ENCODE measurements at regions not wholly inside any gene's neighbourhood (a gene's known extent, or its start where the extent isn't known, plus 50 kb on each side); places are given as distances from the start of the nearest gene placed in this dataset.
"Not testable (repeated sequence)": the region's sequence is repeated elsewhere in the genome, so short reads cannot be mapped to it uniquely, and the experiment has no call there.

DNA sequence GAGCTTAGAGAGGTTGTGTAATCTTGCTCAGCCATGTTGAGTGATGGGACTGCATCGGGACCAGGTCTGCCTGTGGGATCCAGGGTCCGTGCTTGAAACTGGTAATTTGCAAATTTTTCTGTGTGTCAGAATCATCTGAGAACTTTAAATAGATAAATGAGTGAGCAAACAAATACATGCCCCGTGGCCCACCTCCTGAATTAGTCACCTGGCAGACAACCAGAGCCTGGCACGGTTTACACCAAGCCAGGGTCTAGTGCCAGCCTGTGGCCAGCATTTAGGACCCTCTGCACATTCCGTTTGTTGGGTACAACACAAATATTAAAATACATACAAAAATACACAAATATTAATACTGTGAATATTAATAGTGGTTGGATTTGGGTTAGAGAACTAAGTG lies 90.6 kb upstream of the STOX2 start:
- in situ Hi-C loops (cut with MboI; ENCODE audit: low sequenced_read_pairs): no loop called here

DNA sequence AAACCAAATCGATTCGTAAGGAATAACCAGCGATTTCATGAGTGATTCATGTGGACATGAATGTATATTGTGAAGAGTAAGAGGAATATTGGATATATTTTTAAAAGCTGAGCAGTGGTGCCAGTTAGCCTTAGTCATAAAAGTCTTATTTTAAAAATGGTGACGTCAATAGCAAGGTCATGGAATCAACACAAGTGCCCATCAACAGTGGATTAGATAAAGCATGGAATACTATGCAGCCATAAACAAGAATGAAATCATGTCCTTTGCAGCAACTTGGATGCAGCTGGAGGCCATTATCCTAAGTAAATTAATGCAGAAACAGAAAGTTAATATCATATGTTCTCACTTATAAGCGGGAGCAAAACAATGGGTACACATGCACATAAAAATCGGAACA lies 89.0 kb upstream of the STOX2 start:
- in situ Hi-C loops (cut with MboI; ENCODE audit: low sequenced_read_pairs): no loop called here

GRCh38 chr4:183816882-183817509 lies 88.1 kb upstream of the STOX2 start:
- in situ Hi-C loops (cut with MboI; ENCODE audit: low sequenced_read_pairs): no loop called here

GRCh38 chr4:183818591-183818990 lies 86.5 kb upstream of the STOX2 start:
- in situ Hi-C loops (cut with MboI; ENCODE audit: low sequenced_read_pairs): not testable (repeated sequence)

- in situ Hi-C loops (cut with MboI; ENCODE audit: low sequenced_read_pairs): no loop called here
Measured at GRCh38 chr4:183821076-183821853, 83.8 kb upstream of the STOX2 start.

GRCh38 chr4:183823434-183823833 lies 81.7 kb upstream of the STOX2 start:
- in situ Hi-C loops (cut with MboI; ENCODE audit: low sequenced_read_pairs): no loop called here

DNA sequence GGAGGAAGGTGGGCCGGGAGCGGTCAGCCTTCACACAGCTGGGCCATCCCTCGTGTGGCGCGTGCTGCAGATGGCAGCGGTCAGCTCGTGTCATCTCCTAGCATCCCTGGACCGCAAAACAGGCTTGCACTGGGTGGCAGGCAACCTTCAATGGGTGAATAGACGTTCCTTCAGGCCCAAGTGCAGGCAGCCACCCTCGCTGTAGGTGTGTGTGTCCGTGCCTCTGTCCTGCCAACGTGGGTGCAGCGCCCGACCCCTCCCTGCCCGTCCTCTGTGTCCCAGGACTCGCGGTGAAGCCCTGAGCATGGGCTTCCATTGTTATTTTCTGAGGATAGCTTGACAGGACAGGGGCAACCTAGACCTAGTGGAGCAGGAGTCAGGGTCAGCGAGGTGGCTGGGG lies 79.8 kb upstream of the STOX2 start:
- in situ Hi-C loops (cut with MboI; ENCODE audit: low sequenced_read_pairs): no loop called here

DNA sequence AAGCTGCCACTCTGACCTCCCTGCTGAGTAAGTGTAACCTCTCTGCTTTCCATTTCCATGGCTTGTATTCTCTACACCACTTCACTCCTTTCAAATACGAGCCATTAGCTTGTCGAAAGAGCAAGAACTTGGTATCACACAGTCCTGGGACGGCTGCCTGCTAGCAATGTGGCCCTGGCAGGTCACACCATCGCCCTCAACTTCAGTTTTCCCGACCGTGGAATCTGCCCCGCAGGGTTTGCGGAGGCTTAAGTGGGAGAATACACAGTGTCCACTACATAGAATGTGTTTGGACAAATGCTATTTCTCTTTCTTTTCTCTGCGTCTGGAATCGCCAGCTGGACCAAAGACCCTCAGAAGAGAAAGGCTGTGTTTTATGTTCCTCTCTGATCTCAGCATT lies 78.6 kb upstream of the STOX2 start:
- in situ Hi-C loops (cut with MboI; ENCODE audit: low sequenced_read_pairs): no loop called here

DNA sequence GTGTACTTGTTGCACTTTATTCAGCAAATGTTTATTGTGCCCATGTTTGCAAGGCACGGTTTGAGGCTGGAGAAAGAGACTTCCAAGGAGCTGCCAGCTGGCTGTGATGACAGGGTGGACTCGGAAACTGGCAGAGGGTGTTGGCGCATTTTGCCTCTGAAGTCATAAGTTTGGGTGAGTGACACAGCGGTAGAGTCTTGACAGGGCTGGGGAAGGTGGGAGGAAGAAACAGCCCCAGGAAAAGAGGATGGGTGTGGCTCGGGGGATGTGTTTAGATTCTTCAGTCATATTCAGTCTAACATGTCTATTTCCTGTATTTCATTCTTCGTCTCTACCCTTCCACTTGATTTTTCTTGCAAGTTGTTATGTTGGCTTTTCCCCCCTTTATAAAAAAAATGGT lies 77.0 kb upstream of the STOX2 start:
- in situ Hi-C loops (cut with MboI; ENCODE audit: low sequenced_read_pairs): no loop called here

- in situ Hi-C loops (cut with MboI; ENCODE audit: low sequenced_read_pairs): no loop called here
Measured at GRCh38 chr4:183828839-183829238, 76.3 kb upstream of the STOX2 start.

DNA sequence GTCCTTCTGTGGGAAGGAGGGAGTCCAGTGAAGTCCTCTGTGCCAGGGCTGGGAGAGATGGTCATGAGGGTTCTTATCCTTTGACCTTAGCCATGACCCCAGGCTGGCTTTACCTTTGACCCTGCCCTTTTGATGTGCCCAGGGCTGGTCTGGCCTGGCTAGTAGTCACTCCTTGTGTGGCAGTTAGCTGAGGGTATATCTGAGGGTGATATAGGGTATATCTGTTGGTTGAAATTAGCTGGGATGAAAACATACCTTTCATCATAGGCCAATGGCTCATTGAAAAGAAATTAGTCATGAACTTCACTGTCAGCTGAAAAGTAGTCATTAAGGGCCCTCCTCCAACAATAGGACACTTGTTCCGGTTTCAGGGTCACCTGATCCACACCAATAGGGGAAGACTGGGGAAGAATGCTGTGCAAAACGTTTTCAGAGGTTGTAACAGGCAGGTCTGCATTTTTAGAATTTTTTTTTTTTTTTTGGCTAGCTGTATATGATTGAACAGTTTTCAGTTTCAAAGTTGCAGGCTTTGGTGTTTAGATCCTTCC lies 74.6 kb upstream of the STOX2 start:
- in situ Hi-C loops (cut with MboI; ENCODE audit: low sequenced_read_pairs): loop anchor here (10.0 kb wide), 1 partner anchor 334 kb away; no protein-coding TSS in a partner anchor

- in situ Hi-C loops (cut with MboI; ENCODE audit: low sequenced_read_pairs): loop anchor here (10.0 kb wide), 1 partner anchor 334 kb away; no protein-coding TSS in a partner anchor
Measured at GRCh38 chr4:183831026-183831446, 74.1 kb upstream of the STOX2 start.

DNA sequence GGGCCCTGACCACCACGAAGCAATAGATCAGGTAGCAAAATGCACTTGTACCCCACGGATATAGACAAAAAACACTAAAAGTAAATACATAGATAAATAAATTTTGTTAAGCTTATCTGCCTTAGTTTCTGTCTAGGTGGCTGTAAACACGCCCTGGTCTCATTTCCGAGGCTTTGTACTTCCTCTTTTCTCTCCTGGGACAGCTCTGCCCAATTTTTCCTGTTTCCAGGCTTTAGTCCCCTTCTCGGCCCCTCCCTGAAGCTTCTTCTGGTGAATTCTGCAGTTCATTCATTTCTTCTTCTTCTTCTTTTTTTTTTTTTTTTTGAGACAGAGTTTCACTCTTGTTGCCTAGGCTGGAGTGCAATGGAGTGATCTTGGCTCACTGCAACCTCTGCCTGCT lies 73.4 kb upstream of the STOX2 start:
- in situ Hi-C loops (cut with MboI; ENCODE audit: low sequenced_read_pairs): loop anchor here (10.0 kb wide), 1 partner anchor 333 kb away; no protein-coding TSS in a partner anchor

GRCh38 chr4:183832776-183833450 lies 72.2 kb upstream of the STOX2 start:
- in situ Hi-C loops (cut with MboI; ENCODE audit: low sequenced_read_pairs): loop anchor here (10.0 kb wide), 1 partner anchor 332 kb away; no protein-coding TSS in a partner anchor

DNA sequence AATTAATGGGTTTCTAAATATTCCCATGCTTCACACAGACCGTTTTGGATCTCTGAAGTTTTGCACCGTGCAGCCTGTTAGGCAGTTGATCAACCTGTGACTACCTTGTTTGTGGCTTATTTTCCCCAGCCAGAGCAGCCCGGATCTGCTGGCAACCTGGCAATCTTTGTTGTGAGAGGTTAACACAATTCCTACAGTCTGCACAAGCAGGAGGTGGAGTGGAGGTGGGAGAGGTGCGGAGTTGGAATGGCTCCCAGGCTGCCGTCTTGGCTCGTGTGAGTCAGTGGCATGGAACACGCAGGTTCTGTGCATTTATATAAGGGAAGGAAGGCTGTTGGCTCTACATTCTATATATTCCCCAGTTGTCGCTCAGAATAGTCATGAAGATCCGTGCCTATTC lies 70.9 kb upstream of the STOX2 start:
- in situ Hi-C loops (cut with MboI; ENCODE audit: low sequenced_read_pairs): loop anchor here (10.0 kb wide), 1 partner anchor 331 kb away; no protein-coding TSS in a partner anchor

DNA sequence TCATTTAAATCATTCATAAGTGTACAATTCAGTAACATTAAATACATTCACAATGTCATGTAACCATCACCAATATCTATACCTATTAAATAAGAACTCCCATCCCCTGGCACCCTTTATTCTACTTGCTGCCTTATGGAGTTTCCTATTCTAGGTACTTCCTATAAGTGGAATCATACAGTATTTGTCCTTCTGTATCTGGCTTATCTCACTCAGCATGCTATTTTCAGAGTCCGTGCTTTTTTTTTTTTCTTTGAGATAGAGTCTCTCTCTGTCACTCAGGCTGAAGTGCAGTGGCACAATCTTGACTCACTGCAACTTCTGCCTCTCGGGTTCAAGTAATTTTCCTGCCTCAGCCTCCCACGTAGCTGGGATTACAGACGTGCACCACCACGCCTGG lies 67.9 kb upstream of the STOX2 start:
- in situ Hi-C loops (cut with MboI; ENCODE audit: low sequenced_read_pairs): loop anchor here (10.0 kb wide), 1 partner anchor 328 kb away; no protein-coding TSS in a partner anchor

- in situ Hi-C loops (cut with MboI; ENCODE audit: low sequenced_read_pairs): loop anchor here (10.0 kb wide), 1 partner anchor 326 kb away; no protein-coding TSS in a partner anchor
Measured at GRCh38 chr4:183838987-183839712, 66.0 kb upstream of the STOX2 start.

- in situ Hi-C loops (cut with MboI; ENCODE audit: low sequenced_read_pairs): no loop called here
Measured at GRCh38 chr4:183840311-183840710, 64.8 kb upstream of the STOX2 start.

- in situ Hi-C loops (cut with MboI; ENCODE audit: low sequenced_read_pairs): no loop called here
Measured at GRCh38 chr4:183841001-183841400, 64.1 kb upstream of the STOX2 start.

DNA sequence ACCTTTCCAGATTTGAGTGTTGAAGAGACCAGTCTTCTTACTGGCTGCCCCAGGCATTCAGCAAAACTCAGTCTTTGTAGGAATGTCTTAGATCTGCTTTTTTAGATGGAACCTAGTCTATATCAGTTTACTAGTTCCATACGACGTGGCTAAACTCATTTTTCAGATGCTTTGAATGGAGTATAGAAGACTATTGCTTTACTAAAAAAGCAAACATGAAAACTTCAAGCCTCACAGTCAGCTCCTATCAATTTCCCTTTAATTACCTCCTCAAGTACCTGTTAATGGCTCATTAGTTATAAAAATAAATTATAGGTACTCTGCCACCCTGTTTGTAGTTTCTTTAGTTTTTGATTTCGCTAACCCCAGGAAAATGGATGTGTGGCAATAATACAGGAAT lies 63.0 kb upstream of the STOX2 start:
- in situ Hi-C loops (cut with MboI; ENCODE audit: low sequenced_read_pairs): no loop called here

GRCh38 chr4:183843248-183843671 lies 61.8 kb upstream of the STOX2 start:
- in situ Hi-C loops (cut with MboI; ENCODE audit: low sequenced_read_pairs): no loop called here
